NOMO-1 treated with dmso at 0.1 percent for 144 hours (cell line): ENCODE measurements at regions not wholly inside any gene's neighbourhood (a gene's known extent, or its start where the extent isn't known, plus 50 kb on each side); places are given as distances from the start of the nearest gene placed in this dataset.

Experiments
- DNase-seq: peaks from one replicate; lab custom pipeline; 2025; ENCODE audit not compliant: unreplicated experiment; lab: John Stamatoyannopoulos, UW

DNA sequence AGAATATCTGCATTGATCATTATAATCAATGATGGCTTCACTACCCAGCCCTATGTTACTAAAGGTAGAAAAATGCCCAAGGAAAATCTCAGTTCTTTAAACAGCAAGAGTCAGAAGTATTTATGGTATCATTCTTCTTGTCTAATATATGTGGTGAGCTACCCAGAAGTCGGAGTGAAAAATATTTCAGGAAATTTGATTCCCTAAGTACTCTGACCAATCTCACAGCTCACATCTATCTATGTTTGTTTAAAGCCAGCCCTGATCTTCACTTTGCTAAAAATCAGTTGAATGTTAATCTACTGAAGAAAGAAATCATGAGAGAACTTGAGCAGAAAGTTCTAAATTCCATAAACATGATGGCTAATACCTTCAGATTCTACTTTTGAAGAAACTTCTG, 522.9 kb upstream of the SLIT2 start:
- DNase-seq: no peak

DNA sequence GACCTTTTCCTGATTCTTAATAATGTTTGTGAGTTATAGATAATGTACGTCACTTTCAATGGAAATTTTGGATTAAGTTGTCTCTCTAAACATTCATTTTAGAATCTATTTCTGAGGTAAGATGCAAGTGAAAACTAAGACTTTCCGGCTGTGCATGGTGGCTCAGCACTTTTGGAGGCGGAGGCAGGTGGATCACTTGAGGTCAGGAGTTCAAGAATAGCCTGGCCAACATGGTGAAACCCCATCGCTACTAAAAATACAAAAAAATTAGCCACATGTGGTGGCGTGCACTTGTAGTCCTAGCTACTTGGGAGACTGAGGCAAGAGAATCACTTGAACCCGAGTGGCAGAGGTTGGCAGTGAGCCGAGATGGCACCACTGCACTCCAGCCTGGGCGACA, 524.6 kb upstream of the SLIT2 start:
- no peak for DNase-seq

DNA sequence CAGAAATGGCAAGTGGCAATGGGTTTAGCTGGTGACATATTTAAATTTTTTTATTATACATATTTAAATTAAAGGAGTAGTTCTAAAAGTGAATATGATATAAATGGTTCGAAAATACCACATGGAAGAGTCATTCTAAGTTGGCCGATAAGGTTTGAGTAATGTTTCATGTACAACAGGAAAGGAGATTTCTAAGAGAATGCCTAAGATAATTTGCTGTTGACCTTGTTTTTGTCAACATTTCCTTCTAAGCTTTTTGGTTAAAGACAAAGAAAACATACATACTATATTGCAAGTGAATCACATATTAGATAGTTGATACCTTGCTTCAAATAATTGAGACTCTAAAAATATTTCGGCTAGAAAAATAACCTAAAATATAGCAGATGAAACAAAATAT, 526.6 kb upstream of the SLIT2 start:
- DNase-seq: no peak

DNA sequence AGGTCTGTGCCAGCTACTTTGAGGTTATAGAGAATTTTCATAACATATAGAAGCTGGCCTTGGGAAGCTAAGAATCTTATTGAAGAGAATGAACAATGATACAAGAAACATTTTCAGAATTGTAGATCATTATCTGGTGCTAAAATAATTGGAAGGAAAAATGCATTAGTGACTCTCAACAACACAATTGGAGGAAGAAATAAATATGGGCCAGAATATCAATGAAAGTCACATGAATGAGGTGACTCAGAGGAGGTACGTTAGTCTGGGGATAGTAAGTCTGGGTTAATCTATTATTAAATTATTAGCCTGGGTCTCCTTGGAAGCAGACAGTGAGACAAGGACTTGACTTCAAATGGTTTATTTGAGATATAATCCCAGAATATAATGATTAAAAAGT, 529.3 kb upstream of the SLIT2 start:
- DNase-seq: no peak

DNA sequence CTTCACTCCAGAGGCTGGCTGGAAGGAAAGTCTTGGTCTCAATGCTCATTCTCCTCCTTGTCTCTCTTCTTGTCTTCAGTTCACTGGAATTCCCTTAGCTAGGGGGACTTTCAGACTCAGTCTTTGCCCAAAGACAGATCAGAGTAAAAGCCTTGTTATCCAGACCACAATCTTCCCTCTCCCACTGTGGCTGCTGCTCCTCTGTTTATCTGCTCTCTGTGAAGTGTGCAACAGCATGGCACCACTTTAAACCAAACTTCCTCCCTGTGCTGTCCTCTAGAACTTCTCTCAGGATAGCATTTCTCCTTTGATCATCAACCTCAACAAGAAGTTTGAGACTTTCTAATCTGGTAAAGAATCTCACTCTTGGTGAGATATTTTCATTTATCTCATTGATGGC, 530.1 kb upstream of the SLIT2 start:
- no peak for DNase-seq

DNA sequence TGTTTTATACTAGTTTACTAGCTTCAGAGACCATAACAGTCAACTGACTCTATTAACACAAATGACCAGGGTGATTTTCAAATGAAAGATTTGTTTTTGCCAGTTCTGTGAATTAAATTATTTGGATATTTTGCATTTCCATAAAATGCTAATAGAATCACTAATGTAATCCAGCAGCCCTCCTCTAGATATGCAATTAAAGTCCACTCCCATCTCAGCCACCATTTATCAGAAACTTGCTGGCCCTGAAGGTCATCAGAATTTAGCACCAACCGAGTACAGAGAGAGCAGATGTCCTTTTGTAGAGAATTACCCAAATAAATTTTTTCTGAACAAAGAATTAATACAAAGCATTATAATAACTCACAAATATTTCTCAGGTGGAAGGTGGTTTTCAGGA, 531.1 kb upstream of the SLIT2 start:
- no peak for DNase-seq

DNA sequence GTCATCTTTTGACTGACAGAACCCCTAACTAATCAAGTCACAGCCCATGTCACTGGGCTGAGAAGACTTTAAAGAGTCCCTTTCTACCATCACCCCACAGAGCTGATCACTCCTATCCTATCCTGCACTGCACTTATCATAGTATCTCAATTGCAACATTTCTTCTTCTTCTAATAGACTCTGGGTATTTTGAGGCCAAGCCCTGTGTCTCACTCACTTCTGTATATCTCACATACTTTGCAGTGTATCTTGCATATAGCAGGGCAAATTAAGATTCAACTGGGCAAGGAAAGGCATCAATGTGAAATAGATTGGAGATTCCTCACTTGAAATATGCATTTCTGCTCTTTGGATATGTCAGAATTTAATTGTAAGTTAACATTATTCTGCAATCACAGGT, 531.5 kb upstream of the SLIT2 start:
- no peak for DNase-seq

DNA sequence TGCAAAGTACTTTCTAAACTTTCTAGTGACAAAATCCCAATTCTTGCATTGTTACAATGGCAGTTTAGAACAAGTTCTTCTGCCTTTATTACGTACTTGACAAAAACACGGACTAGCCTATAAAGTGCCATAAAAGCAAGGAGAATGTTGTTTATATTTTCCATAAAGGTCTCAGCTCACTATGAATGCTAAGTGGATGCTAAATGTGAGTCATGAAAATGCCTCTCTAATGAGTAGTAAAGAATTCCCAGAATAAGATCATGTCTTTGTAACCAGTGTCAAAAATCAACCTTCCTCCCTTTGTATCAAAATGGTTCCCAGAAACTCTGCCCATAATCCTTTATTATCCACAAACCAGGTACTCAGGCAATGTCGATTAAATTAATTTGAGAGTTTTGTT, 539.8 kb upstream of the SLIT2 start:
- DNase-seq: no peak

DNA sequence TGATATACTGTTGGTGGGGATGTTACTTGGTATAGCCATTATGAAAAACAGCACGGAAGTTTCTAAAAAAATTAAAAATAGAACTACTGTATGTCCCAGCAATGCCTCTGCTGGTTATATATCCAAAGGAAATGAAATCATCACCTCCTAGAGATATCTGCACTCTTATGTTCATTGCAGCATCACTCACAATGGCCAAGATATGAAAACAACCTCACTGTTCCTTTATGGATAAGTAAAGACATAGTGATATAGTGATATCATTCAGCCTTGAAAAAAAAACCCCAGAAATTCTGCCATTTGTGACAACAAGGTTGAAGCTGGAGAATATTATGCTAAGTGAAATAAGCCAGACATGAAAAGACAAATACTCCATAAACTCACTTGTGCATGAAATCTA, 543.8 kb upstream of the SLIT2 start:
- no peak for DNase-seq

DNA sequence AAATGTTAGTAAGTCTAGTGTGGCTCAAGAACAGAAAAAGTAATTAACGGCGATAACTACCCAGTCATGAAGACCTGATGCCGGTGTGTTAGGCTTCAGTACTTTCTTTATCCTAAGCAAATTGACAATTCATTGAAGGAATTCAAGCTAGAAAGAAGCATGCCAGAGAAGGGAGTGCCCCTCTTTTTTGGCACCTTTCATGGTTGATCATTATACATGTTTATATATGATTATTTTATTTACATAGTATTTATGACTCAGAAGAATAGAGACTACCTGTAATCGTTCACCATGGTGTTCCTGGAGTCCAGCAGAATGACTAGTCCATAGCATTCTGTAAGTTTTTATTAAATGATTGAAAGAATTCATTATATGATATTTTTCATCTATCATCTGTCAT, 548.3 kb upstream of the SLIT2 start:
- no peak for DNase-seq

DNA sequence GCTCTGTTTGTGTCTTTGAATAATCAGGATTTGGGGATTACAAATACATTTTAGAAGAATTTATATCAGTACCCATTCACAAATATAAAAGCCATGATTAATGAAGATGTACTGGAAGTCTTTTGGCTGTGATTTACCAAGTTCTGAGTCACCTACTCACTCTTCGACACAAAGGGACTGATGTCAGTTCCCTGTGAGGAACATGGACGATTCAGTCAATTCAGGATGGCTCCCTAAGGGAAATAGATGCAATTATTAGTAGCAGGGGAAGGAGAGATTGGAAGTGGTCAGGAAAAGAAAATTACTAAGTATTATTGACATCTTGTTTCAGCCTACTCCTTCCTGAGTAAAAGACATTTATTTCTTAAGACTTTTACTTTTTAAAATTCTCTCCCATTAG, 550.7 kb upstream of the SLIT2 start:
- no peak for DNase-seq

DNA sequence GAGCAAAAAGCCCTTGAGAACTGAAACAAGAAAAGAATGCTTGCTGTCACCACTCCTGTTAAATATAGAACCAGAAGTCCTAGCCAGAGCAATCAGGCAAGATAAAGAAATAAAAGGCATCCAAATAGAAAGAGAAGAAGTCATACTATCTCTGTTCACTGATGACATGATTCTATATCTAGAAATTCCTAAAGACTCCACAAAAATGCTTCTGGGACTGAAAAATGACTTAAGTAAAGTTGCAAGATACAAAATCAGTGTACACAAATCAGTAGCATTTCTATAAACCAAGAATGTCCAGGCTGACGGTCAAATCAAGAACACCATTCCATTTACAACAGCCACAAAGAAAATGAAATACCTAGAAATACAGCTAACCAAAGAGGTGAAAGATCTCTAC, 552.7 kb upstream of the SLIT2 start:
- no peak for DNase-seq

DNA sequence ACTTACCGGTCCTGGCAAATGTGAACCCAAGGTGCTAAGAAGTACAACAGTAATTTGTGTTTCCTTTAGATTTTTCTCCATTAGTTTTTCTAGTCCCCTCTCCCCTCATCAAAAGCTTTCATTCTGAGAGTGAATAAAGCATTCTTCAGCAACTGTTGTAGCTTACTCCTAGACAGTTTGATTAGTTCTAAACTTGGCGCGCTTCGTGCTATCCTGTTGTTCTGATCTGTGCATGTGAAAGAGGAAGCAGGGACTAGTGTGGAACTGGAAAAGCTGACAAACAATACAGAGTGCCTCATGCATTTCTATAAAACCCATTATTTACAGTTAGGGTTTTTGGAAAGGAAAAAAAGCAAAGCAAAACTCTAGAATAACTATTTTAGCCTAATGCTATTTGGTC, 556.9 kb upstream of the SLIT2 start:
- no peak for DNase-seq

DNA sequence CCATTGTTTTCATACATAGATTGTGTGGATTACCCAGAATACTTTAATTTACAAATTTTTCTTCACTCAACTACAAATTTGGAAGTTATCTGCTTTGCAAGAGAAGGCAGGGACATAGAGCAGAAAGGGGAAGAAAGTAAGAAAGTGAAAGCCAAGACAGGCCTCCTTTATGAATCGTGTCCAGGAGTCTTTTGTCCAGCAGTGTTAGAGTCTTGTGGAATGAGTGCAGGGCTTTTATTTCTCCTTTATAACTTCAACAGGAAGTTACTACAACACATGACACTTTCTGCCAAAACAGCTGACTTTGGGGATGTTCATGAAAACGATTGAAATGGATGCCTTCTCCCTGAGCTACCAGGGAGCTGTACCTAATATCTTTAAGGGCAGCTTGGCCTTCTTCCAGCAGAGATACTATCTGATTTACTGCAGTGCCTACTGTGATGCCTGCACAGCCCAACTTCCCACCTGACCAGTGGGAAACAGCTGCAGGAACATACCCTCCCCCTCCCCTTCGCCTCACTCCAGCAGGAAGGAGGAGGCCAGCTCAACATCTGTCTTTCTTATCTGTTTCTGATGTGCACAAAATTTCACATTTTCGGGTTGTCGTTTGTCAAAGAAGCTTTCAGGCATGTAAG, 557.7 kb upstream of the SLIT2 start:
- no peak for DNase-seq

DNA sequence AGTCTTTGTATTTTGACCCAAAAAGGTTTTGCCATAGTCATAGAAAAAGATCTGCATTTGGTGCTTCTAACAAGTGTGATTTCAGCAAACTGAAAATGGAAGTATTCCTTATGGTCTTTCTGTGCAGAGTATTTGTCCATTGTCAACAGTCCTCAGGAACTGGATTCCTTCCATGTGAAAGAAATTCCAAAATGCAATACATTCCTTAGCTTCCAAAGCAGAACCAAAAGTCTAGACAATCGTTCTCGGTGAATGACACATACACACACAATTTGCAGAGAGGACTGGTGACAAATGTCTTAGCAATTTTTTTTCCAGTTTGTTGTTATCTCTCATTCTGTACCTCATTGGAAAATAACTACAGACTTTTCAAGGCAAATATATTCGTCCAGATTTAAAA, 562.2 kb upstream of the SLIT2 start:
- no peak for DNase-seq

DNA sequence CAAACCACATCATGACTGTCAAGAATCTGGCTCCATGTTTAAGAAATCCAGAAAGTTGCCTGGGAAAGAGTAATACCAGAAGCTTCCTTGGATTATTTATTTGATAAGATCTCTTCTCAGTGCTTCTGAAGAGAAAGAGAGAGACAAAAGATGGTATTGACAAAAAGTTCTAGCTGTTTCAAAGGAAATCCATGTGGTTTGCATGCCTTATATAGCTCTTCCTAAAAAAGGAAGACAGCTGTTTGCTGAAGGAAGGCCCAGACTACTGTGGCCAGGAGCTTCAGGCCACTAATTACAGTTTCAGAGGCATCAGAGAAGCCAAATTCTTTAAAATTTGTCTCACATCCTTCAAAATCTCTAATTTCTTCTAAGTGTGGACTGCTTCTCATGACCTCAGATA, 565.2 kb upstream of the SLIT2 start:
- no peak for DNase-seq

DNA sequence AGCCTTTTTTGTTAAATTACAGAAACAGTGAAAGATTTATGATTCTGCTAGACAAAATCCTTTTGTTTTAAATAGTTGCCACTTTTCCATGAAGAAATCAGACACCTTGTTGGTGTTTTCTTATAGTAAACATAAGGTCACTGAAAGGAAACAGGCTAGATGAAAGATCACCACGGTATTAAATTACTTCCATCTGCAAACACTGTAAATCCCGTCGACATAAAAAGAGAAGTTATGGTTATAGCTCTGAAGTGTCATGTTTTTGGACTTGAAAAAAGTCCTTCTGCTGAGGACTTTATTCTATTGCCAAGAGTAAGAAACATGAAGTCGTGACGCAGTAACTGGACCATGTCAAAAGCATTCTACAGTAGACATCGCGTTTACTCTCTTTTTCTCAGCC, 567.6 kb upstream of the SLIT2 start:
- no peak for DNase-seq

DNA sequence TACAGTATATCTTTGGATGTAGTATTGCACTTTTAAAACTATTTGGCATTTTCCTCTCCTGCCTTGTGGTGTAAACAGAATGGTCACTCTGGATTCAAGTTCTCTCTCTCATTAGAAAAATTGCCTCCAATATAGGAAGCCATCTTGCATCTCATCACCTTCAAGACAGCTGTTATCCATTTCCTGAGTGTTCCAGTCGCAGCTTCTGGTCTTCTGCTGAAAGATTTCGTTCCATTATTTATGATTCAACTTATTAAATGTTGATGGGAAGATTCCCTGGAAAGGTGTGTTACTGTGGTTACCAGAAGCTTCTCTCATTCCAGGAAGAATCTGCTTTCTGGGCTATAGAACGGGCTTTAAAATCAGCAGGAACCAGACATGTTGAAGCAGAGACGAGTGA, 568.3 kb upstream of the SLIT2 start:
- DNase-seq: no peak

DNA sequence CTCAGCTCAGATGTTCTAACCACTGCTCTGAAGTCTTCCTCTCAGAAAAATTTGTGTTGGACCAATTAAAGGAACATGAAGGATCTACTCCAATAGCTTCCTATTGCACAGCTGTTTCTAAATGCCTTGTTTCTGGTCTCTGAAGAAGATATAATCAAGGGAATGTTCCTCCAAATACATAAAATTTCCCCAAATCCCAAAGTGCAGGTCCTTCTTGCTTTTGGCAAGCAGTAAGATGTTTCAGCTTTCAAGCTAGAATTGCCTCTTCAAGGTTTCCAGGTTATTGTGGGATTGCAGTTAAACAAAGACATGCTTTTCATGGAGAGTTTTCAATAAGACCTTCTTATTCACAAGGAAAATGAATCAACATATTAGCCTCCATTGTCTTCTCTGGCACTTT, 574.5 kb upstream of the SLIT2 start:
- no peak for DNase-seq

DNA sequence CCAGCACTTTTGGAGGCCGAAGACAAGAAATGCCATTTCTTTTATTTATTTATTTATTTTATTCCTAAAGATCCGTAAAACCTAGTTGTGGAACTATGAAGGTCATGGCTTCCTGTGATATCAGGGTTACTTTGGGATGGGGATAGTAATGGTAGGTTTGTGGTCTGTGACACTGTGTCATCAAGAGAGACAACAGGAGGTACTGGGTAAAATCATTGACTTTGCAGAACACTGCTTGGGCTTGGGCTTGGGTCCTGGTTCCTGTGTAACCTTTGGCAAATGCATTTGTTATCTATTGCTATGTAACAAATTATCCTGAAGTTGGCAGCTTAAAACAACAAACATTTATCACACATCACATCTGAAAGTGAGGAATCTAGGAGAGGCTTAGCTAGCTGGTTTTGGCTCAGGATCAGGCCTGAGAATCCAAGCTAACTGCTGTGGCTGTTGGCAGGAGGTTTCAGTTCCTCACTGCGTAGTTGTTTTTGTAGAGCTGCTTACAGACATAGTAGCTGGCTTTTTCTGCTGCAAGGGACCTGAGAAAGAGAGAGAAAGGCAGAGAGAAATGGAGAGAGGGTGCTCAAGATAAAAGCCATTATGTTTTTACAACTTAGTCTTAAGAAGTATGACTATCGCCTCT, 576.4 kb upstream of the SLIT2 start:
- DNase-seq: no peak

DNA sequence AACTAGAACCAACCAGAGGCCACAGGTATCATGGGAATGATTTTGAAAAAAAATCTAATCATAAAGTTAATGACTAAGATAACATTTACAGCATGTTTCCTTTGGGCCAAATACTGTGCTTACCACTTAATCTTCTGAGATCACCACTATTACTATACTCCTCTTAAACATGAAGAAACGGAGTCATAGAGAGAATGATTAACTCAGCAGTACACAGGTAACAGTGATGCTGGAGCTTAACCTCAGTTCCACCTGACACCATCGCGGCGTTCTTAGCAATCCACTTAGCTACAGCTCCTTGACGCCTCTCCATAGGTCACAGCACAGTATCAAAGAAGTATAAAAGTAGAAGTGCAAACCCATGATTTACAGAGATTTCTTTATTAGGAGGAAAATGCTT, 592.6 kb upstream of the SLIT2 start:
- no peak for DNase-seq

DNA sequence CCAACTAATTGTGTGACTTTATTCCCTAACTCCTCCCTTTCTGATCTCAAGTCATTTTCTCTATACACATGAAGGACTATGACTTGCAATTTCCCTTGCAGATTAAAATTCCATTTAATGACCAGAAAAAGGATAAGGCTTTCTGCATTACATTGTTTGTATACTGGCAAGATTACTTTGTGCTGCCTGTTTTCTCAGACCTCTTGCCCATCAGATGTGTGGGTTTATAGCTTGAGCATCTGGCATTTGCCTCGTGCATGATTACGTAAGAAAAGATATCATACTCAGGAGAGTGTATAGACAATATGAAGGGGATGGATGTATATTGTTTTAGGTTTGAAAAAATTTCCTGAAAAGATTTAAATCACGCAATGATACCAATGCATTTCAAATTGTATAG, 593.8 kb upstream of the SLIT2 start:
- DNase-seq: no peak

DNA sequence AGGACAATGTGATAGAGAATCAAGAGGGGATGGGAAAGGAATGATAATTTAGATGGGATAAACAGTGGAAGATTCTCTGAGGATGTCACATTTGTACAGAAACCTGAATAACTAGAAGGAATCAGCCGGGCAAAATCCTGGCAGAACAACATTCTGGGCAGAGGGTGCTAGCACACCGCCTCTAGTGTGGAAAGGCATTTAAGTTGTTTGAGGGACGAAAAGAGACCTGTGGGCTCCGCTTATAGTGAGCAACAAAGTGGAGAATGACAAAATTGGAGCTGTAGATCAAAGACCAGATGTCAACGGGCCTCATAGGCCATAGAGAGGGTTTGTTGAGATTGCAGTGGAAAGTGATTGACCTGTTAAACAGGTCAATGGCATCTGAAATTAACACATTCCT, 596.0 kb upstream of the SLIT2 start:
- DNase-seq: no peak
